Tibial nerve (tissue), 4 donors: ENCODE measurements at regions not wholly inside any gene's neighbourhood (a gene's known extent, or its start where the extent isn't known, plus 50 kb on each side); places are given as distances from the start of the nearest gene placed in this dataset.

ENCODE experiments used
- DNase-seq, 2 donors: peaks; one replicate each; pipeline ENCODE4 v3.0.0-alpha.2; 2019; ENCODE audit warnings: low spot score in 2 of 2
- H3K27ac ChIP-seq, 4 donors: fragments of 200-600 bp; sonication (generic) in 3 of 4; one replicate each; pipeline ENCODE4 v1.5.1; 2017 to 2019; ENCODE audit warnings: mild to moderate bottlenecking in 1 of 4
- H3K27me3 ChIP-seq, 2 donors: fragments of 200-600 bp; sonication (generic) in 1 of 2; one replicate each; pipeline versions ENCODE4 v1.5.1 to v1.6.0; 2017 to 2019
- H3K36me3 ChIP-seq, 3 donors: fragments of 200-600 bp; sonication (generic); one replicate each; pipeline ENCODE4 v1.5.1; 2018 to 2019
- H3K4me1 ChIP-seq, 4 donors: fragments of 200-600 bp; sonication (generic) in 3 of 4; one replicate each; pipeline ENCODE4 v1.5.1; 2017 to 2019
- H3K4me3 ChIP-seq, 4 donors: fragments of 200-600 bp; sonication (generic) in 3 of 4; one replicate each; pipeline ENCODE4 v1.5.1; 2017 to 2019; ENCODE audit warnings: mild to moderate bottlenecking in 1 of 4, moderate library complexity in 1 of 4
- H3K9me3 ChIP-seq, 4 donors: fragments of 200-600 bp; sonication (generic) in 3 of 4; one replicate each; pipeline ENCODE4 v1.5.1; 2017 to 2019
- CTCF ChIP-seq, 5 experiments: fragments of 200-600 bp in 3 of 5; fragments of 450-650 bp in 2 of 5; sonication (generic) in 3 of 5; IDR thresholded peaks; one replicate each; pipeline ENCODE4 v1.5.1; 2016 to 2019; ENCODE audit warnings: antibody characterized with exemption in 5 of 5, mild to moderate bottlenecking in 3 of 5, moderate library complexity in 2 of 5
- EP300 ChIP-seq, 2 donors: sonication (generic); formaldehyde crosslinking; IDR thresholded peaks; one replicate each; pipeline ENCODE4 v1.6.1; 2017; ENCODE audit warnings: antibody characterized with exemption in 2 of 2, mild to moderate bottlenecking in 1 of 2
- POLR2A ChIP-seq, 2 donors: fragments of 450-650 bp; IDR thresholded peaks; one replicate each; pipeline ENCODE4 v1.6.1; 2017; ENCODE audit warnings: antibody characterized with exemption in 2 of 2, mild to moderate bottlenecking in 2 of 2, moderate library complexity in 2 of 2
- WGBS, 2 donors: methylation state at CpG; one replicate each; pipeline ENCODE4 v1.1.5; 2018; 5-methylcytosine and 5-hydroxymethylcytosine counted together

GRCh38 chr16:9323170-9323569, 231.7 kb downstream of the HAPSTR1 start:
- TF ChIP-seq POLR2A (IDR thresholded peaks at IDR 0.05) (no peak), EP300 (IDR thresholded peaks at IDR 0.05) (no peak), CTCF (IDR thresholded peaks at IDR 0.05) (no peak)
- Histone ChIP-seq H3K4me3 (no peak overlapping the region), H3K36me3 (no peaks in the 10 kb centered on the region), H3K27me3 (no peaks in the 10 kb centered on the region), H3K27ac (no peak overlapping the region), H3K9me3 (peaks cover 0 to 10% (median 0%) of the 10 kb centered on the region in 4 donors), H3K4me1 (no peaks in the 10 kb centered on the region)
- DNase-seq = no peak
- 30 to 36% methylated on average over 4 of the region's 4 CpGs for WGBS, 2 donors

- Histone ChIP-seq H3K27me3 (no peaks in the 10 kb centered on the region), H3K27ac (no peak overlapping the region), H3K4me3 (no peak overlapping the region), H3K36me3 (no peaks in the 10 kb centered on the region), H3K9me3 (peaks cover 0 to 4% (median 0%) of the 10 kb centered on the region in 4 donors), H3K4me1 (no peaks in the 10 kb centered on the region)
- 83 to 92% methylated on average over 5 of the region's 5 CpGs for WGBS, 2 donors
- no peak for DNase-seq
- TF ChIP-seq POLR2A (IDR thresholded peaks at IDR 0.05) (no peak), CTCF (IDR thresholded peaks at IDR 0.05) (no peak), EP300 (IDR thresholded peaks at IDR 0.05) (no peak)
Measured at GRCh38 chr16:9327253-9327652, 235.8 kb downstream of the HAPSTR1 start.

DNA sequence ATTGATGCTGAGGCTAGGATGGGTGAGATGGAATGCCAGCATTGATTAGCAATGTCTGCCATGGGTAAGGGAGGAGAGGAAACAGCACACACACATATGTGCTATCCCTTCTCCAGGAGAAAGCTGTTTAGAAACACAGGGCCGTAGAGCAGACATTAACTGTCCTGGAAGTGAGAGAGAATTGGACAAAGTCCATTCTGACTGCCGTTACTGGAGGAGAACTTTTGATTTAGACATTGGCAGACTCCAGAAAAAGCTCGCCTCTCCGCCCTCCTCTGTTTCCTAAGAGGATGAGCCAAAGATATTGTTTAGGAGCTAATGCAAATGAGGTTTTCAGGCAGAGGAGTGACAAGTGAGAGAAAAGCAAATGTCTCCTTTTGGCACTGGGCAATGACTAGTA, 237.0 kb downstream of the HAPSTR1 start:
- WGBS, 2 donors = 60 to 71% methylated on average over 4 of the region's 4 CpGs
- TF ChIP-seq EP300 (IDR thresholded peaks at IDR 0.05) (no peak), CTCF (IDR thresholded peaks at IDR 0.05) (no peak), POLR2A (IDR thresholded peaks at IDR 0.05) (no peak)
- H3K4me1 ChIP-seq = no peaks in the 10 kb centered on the region
- H3K4me3 ChIP-seq = no peak overlapping the region
- no peaks in the 10 kb centered on the region for H3K27me3 ChIP-seq
- no peak for DNase-seq
- H3K36me3 ChIP-seq = no peaks in the 10 kb centered on the region
- H3K27ac ChIP-seq = no peak overlapping the region
- H3K9me3 ChIP-seq = peaks cover 0 to 14% (median 0%) of the 10 kb centered on the region in 4 donors

DNA sequence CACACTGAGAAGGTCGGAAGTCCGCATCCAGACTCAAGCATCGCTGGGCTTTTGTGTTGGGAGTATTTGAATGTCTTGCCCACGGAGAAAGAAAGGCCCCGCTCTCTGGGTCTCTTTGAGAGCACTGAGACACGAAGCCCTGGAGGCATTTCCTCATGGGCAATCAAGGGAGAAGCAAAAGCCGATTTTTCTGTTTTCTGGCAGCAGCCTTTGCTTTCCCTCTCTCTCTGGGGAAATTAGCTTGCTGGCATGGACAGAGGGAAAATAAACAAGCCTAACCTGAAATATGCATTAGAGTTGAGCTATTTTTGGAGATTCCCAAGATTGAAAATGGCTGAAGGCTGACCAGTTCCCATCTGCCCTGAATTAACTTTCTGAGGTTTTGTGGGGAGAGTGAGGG, 238.7 kb downstream of the HAPSTR1 start:
- H3K4me3 ChIP-seq = no peak overlapping the region
- no peak for DNase-seq
- H3K27me3 ChIP-seq = no peaks in the 10 kb centered on the region
- no peaks in the 10 kb centered on the region for H3K36me3 ChIP-seq
- H3K9me3 ChIP-seq = peaks cover 0 to 14% (median 0%) of the 10 kb centered on the region in 4 donors
- H3K27ac ChIP-seq = no peak overlapping the region
- no peak for TF ChIP-seq POLR2A (IDR thresholded peaks at IDR 0.05)
- TF ChIP-seq CTCF (IDR thresholded peaks at IDR 0.05) = no peak
- no peak for TF ChIP-seq EP300 (IDR thresholded peaks at IDR 0.05)
- no peaks in the 10 kb centered on the region for H3K4me1 ChIP-seq
- 27 to 48% methylated on average over 7 of the region's 7 CpGs for WGBS, 2 donors

- Histone ChIP-seq H3K27me3 (no peaks in the 10 kb centered on the region), H3K4me3 (no peak overlapping the region), H3K9me3 (peaks cover 0 to 14% (median 0%) of the 10 kb centered on the region in 4 donors), H3K36me3 (no peaks in the 10 kb centered on the region), H3K4me1 (no peaks in the 10 kb centered on the region), H3K27ac (no peak overlapping the region)
- DNase-seq = no peak
- TF ChIP-seq EP300 (IDR thresholded peaks at IDR 0.05) (no peak), CTCF (IDR thresholded peaks at IDR 0.05) (no peak), POLR2A (IDR thresholded peaks at IDR 0.05) (no peak)
- WGBS, 2 donors = 56 to 76% methylated on average over 1 of the region's 1 CpG
Measured at GRCh38 chr16:9331503-9331902, 240.1 kb downstream of the HAPSTR1 start.
